ENCODE measurements at regions not wholly inside any gene's neighbourhood (a gene's known extent, or its start where the extent isn't known, plus 50 kb on each side); places are given as distances from the start of the nearest gene placed in this dataset.

DNA sequence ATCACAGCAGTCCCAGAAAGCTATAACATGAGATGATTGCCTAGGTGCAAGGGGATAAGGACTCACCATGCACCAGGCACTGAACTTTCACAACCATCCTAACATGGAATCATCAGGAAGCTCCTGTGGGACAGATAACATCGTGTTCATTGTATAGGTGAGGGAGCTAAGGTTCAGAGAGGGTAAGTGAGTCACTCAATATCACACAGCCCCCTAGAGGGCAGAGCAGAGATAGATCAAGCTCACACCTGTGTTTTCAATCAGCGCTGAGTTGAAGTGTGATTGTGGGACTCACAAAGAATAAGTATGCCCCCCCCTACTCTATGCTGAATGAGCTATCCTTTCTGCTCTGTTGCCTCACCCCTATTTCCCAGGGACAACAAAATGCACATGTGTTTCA lies 377.7 kb upstream of the ERCC4 start (continued):
- TF ChIP-seq, protein P1, sequence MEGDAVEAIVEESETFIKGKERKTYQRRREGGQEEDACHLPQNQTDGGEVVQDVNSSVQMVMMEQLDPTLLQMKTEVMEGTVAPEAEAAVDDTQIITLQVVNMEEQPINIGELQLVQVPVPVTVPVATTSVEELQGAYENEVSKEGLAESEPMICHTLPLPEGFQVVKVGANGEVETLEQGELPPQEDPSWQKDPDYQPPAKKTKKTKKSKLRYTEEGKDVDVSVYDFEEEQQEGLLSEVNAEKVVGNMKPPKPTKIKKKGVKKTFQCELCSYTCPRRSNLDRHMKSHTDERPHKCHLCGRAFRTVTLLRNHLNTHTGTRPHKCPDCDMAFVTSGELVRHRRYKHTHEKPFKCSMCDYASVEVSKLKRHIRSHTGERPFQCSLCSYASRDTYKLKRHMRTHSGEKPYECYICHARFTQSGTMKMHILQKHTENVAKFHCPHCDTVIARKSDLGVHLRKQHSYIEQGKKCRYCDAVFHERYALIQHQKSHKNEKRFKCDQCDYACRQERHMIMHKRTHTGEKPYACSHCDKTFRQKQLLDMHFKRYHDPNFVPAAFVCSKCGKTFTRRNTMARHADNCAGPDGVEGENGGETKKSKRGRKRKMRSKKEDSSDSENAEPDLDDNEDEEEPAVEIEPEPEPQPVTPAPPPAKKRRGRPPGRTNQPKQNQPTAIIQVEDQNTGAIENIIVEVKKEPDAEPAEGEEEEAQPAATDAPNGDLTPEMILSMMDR (IDR thresholded peaks at IDR 0.05; ENCODE audit: low read depth, low read length, missing input control) = no peak
- no peak for TF ChIP-seq HNF4A (conservative IDR thresholded peaks at IDR 0.05)
- TF ChIP-seq GABPA (IDR thresholded peaks at IDR 0.05 in 1 of 2, conservative IDR thresholded peaks at IDR 0.05 in 1 of 2) = no peak
- no peak for TF ChIP-seq HNF4G (IDR thresholded peaks at IDR 0.05)
- TF ChIP-seq, protein P2, sequence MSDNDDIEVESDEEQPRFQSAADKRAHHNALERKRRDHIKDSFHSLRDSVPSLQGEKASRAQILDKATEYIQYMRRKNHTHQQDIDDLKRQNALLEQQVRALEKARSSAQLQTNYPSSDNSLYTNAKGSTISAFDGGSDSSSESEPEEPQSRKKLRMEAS (IDR thresholded peaks at IDR 0.05) = no peak
- TF ChIP-seq RAD21 (IDR thresholded peaks at IDR 0.05) = no peak

DNA sequence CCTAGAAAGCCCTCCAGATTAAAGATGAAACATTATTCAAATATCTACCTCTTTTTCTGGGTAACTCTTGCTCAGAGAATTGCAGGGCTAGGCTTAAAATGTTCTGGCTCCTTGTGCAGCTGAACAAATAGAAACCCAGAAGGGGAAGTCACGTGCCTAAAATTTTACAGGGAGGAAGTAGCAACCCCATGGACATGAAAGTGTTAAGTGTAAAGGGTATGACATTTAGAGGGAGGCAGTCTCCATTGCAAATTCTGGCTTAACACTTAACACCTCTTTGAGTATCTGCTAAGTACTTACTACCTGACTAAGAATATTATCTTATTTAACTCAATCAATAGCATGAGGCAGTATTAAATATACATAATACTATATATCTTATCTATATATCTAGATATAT lies 376.1 kb upstream of the ERCC4 start:
- Histone ChIP-seq H3K27ac (ENCODE audit: low read depth in 1 of 2, low read length in 2 of 2) (no peak overlapping the region), H3K36me3 (ENCODE audit: control insufficient read depth in 4 of 4, insufficient read depth in 3 of 4, low read depth in 1 of 4, low read length in 3 of 4) (no peaks in the 10 kb centered on the region), H3K4me3 (ENCODE audit: low read depth in 1 of 3, low read length in 3 of 3) (no peak overlapping the region), H3K27me3 (ENCODE audit: control insufficient read depth in 4 of 4, insufficient read depth in 4 of 4, low read length in 3 of 4) (no peaks in the 10 kb centered on the region), H3K4me1 (ENCODE audit: control insufficient read depth in 4 of 4, insufficient read depth in 4 of 4, low read length in 3 of 4) (no peaks in the 10 kb centered on the region), H3K9ac (ENCODE audit: low read depth in 1 of 2, low read length in 2 of 2) (no peak overlapping the region), H3K9me3 (ENCODE audit: control insufficient read depth in 4 of 4, low read length in 3 of 4) (no peaks in the 10 kb centered on the region)
- no peak for DNase-seq (ENCODE audit: low spot score)
- 74% methylated on average over 1 of the region's 1 CpG for WGBS
- TF ChIP-seq FOXA1 (IDR thresholded peaks at IDR 0.05) (no peak), FOXA2 (IDR thresholded peaks at IDR 0.05) (no peak), RAD21 (IDR thresholded peaks at IDR 0.05) (no peak), NR2F2 (IDR thresholded peaks at IDR 0.05) (no peak), HNF4G (IDR thresholded peaks at IDR 0.05) (no peak), TAF1 (conservative IDR thresholded peaks at IDR 0.05) (no peak), SP1 (IDR thresholded peaks at IDR 0.05) (no peak), JUND (IDR thresholded peaks at IDR 0.05) (no peak), YY1 (IDR thresholded peaks at IDR 0.05) (no peak), HNF4A (conservative IDR thresholded peaks at IDR 0.05) (no peak), GABPA (IDR thresholded peaks at IDR 0.05 in 1 of 2, conservative IDR thresholded peaks at IDR 0.05 in 1 of 2) (no peak)
- TF ChIP-seq, protein P3, sequence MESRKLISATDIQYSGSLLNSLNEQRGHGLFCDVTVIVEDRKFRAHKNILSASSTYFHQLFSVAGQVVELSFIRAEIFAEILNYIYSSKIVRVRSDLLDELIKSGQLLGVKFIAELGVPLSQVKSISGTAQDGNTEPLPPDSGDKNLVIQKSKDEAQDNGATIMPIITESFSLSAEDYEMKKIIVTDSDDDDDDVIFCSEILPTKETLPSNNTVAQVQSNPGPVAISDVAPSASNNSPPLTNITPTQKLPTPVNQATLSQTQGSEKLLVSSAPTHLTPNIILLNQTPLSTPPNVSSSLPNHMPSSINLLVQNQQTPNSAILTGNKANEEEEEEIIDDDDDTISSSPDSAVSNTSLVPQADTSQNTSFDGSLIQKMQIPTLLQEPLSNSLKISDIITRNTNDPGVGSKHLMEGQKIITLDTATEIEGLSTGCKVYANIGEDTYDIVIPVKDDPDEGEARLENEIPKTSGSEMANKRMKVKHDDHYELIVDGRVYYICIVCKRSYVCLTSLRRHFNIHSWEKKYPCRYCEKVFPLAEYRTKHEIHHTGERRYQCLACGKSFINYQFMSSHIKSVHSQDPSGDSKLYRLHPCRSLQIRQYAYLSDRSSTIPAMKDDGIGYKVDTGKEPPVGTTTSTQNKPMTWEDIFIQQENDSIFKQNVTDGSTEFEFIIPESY (IDR thresholded peaks at IDR 0.05) = no peak
- TF ChIP-seq, protein P4, sequence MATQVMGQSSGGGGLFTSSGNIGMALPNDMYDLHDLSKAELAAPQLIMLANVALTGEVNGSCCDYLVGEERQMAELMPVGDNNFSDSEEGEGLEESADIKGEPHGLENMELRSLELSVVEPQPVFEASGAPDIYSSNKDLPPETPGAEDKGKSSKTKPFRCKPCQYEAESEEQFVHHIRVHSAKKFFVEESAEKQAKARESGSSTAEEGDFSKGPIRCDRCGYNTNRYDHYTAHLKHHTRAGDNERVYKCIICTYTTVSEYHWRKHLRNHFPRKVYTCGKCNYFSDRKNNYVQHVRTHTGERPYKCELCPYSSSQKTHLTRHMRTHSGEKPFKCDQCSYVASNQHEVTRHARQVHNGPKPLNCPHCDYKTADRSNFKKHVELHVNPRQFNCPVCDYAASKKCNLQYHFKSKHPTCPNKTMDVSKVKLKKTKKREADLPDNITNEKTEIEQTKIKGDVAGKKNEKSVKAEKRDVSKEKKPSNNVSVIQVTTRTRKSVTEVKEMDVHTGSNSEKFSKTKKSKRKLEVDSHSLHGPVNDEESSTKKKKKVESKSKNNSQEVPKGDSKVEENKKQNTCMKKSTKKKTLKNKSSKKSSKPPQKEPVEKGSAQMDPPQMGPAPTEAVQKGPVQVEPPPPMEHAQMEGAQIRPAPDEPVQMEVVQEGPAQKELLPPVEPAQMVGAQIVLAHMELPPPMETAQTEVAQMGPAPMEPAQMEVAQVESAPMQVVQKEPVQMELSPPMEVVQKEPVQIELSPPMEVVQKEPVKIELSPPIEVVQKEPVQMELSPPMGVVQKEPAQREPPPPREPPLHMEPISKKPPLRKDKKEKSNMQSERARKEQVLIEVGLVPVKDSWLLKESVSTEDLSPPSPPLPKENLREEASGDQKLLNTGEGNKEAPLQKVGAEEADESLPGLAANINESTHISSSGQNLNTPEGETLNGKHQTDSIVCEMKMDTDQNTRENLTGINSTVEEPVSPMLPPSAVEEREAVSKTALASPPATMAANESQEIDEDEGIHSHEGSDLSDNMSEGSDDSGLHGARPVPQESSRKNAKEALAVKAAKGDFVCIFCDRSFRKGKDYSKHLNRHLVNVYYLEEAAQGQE (IDR thresholded peaks at IDR 0.05) = no peak
- TF ChIP-seq, protein P1 (IDR thresholded peaks at IDR 0.05; ENCODE audit: low read depth, low read length, missing input control) = no peak

All from liver (tissue), 8 donors.